ENCODE measurements at regions not wholly inside any gene's neighbourhood (a gene's known extent, or its start where the extent isn't known, plus 50 kb on each side); places are given as distances from the start of the nearest gene placed in this dataset.

DNA sequence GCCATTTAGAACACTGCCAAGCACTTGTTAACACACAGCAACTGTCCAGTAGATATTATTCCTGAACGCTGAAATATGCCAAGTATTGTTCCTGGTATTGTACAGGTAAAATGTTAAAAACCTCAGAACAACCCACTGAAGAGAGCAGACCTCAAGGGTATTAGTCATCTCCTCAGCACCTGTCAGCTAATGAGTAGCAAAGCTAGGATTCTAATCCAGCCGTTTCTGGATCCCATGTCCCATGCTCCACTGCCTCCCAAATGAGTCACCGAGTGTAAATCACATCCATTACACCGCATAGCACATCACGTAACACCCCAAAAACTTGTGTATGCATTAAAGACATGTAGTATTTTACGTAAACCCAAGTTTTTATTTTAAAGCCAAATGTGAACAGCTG is 705.4 kb upstream of the TENM4 start:
- TF ChIP-seq, protein P1, sequence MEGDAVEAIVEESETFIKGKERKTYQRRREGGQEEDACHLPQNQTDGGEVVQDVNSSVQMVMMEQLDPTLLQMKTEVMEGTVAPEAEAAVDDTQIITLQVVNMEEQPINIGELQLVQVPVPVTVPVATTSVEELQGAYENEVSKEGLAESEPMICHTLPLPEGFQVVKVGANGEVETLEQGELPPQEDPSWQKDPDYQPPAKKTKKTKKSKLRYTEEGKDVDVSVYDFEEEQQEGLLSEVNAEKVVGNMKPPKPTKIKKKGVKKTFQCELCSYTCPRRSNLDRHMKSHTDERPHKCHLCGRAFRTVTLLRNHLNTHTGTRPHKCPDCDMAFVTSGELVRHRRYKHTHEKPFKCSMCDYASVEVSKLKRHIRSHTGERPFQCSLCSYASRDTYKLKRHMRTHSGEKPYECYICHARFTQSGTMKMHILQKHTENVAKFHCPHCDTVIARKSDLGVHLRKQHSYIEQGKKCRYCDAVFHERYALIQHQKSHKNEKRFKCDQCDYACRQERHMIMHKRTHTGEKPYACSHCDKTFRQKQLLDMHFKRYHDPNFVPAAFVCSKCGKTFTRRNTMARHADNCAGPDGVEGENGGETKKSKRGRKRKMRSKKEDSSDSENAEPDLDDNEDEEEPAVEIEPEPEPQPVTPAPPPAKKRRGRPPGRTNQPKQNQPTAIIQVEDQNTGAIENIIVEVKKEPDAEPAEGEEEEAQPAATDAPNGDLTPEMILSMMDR (conservative IDR thresholded peaks at IDR 0.05; ENCODE audit: control insufficient read depth, insufficient read depth, low read depth, low read length) = no peak

DNA sequence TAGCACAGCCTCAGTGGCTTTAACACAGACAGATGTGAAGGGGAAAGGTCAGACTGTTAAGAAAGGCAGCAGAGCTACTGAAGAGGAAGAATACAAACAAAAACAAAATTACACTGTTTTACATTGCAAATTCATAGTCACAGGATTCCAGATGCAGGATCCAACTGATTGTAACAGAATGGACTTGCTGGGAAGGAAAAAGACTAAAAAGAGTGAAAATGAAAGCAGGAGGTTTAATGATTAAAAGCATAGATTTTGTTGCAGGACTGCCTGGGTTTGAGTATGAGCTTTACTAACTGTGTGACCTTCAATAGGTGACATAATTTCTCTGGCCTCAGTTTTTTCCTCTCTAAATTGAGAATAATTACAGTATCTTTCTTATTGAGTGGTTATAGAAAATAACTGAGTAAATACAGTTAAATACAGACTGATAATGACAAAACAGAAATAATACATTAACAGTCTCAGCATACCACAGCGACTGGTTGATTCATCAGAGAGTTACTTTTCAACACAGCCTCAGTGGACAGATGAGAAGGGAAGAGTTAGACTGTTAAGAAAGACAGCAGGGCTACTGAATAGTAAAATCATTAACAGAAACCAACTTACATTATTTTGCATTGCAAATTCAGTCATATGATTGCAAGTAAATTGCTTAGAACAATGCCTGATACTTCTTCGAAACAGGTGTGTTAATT is 704.2 kb upstream of the TENM4 start:
- H3K4me3 ChIP-seq (ENCODE audit: control insufficient read depth, low read depth, low read length) = no peak overlapping the region
- TF ChIP-seq, protein P1 (conservative IDR thresholded peaks at IDR 0.05; ENCODE audit: control insufficient read depth, insufficient read depth, low read depth, low read length) = no peak
- DNase-seq (ENCODE audit: low read depth) = no peak

More for the DNA sequence above, 705.4 kb upstream of the TENM4 start:
- no peak overlapping the region for H3K4me3 ChIP-seq (ENCODE audit: control insufficient read depth, low read depth, low read length)
- DNase-seq (ENCODE audit: low read depth) = peak; percentile 6

DNA sequence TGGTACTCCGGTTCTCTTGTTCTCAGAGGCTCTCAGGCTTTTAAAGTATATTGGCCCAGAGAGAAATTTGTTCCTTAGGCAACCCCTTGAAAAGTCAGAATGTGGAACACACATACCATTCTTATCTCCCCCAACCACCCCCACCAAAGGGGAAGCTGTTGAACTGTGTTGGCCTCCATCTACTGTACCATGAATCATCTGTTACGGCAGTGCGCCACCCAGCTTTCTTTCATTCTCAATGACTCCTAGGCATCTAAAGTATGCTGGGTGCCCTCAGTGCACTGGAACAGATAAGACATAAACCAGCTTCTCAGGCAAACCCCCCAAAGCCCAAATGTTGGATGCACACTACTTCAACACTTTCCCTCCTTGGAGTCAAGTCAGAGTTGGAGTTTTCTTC is 696.2 kb upstream of the TENM4 start:
- DNase-seq (ENCODE audit: low read depth) = no peak
- H3K4me3 ChIP-seq (ENCODE audit: control insufficient read depth, low read depth, low read length) = no peak overlapping the region
- TF ChIP-seq, protein P1 (conservative IDR thresholded peaks at IDR 0.05; ENCODE audit: control insufficient read depth, insufficient read depth, low read depth, low read length) = no peak

DNA sequence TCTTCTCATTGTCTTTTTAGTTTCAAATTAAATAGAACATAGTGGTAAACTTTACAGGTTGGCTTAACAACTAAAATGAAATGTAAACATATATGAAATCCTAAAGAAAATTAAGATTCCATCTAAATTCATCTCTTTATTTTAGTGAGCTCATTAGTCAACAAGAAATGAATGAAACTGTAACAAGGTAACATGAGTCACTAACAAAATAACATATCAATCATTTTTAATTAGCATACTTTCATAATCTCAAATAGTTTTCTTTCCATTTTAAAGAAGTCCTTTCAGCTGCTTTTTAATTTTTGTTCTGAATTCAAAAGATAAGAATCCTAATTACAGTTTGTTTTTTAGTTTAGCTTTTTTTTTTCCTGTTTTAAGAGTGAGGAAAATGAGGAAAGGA is 688.6 kb upstream of the TENM4 start:
- DNase-seq (ENCODE audit: low read depth) = no peak
- TF ChIP-seq, protein P1 (conservative IDR thresholded peaks at IDR 0.05; ENCODE audit: control insufficient read depth, insufficient read depth, low read depth, low read length) = no peak
- no peak overlapping the region for H3K4me3 ChIP-seq (ENCODE audit: control insufficient read depth, low read depth, low read length)

DNA sequence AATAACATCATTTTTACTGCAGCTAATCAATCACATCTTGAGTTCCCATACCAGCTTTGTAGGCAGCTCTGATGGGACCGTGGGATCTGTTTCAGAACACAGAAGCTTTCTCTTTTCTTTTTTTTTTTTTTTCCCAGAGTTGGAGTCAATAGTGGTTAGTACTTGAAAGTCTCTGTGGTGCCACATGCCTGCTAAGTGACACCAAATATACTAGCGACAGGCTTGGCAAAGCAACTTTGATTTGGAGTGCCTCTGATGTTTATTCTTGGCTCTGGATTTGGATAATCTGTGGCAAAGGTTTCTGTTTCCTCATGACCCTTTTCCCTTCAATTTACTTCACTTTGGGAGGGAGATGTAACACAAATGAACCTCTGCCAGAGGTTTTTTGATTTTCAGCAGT is 681.4 kb upstream of the TENM4 start:
- no peak overlapping the region for H3K4me3 ChIP-seq (ENCODE audit: control insufficient read depth, low read depth, low read length)
- DNase-seq (ENCODE audit: low read depth) = no peak
- TF ChIP-seq, protein P1 (conservative IDR thresholded peaks at IDR 0.05; ENCODE audit: control insufficient read depth, insufficient read depth, low read depth, low read length) = no peak

DNA sequence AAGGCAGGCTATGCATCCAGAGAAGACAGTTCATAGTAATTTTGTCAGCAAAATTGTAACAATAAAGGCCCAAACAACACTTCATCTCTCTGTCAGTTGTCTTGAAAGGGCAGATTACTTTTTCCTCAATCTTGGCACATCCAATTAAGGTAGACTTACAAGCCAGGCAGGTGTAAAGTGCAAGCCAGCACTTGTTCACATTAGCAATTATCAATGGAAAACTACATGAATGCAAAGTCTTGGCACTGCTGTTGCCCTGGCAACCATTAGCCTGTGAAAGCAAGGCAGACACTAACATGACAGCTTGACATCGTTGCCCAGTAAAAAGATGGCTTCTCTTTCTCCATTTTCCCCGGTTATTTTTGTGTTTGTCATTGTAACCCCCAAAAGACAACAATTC is 677.2 kb upstream of the TENM4 start:
- H3K4me3 ChIP-seq (ENCODE audit: control insufficient read depth, low read depth, low read length) = no peak overlapping the region
- no peak for DNase-seq (ENCODE audit: low read depth)
- TF ChIP-seq, protein P1 (conservative IDR thresholded peaks at IDR 0.05; ENCODE audit: control insufficient read depth, insufficient read depth, low read depth, low read length) = no peak

DNA sequence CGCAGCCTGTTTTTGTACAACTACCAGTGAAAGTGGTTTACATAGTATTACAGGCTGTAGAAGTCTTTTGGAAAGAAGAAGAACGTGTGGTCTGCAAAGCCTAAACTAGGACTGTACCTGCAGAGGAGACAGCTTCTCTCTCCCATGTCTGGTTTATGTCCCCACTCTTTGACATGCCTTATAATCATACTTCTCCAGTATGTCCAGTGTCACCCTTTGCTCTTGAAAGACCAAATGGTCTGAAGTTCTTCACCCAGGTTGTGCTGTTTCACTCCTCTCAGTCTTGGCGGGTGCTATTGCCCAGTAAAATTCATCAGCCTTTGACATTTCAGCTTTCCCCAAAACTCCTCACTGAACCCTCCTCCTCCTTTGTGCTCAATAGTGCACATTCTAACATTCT is 676.0 kb upstream of the TENM4 start:
- TF ChIP-seq, protein P1 (conservative IDR thresholded peaks at IDR 0.05; ENCODE audit: control insufficient read depth, insufficient read depth, low read depth, low read length) = no peak
- DNase-seq (ENCODE audit: low read depth) = no peak
- no peak overlapping the region for H3K4me3 ChIP-seq (ENCODE audit: control insufficient read depth, low read depth, low read length)

All from fibroblast of mammary gland (primary cell).